HFFc6 (cell line): ENCODE measurements at regions not wholly inside any gene's neighbourhood (a gene's known extent, or its start where the extent isn't known, plus 50 kb on each side); places are given as distances from the start of the nearest gene placed in this dataset.

Source experiments
- DNase-seq: peaks from one replicate; pipeline ENCODE4 v3.0.0-alpha.2; 2018
- H3K27ac Mint-ChIP-seq: 2 replicates; pipeline ENCODE4 v1.8.0; 2020; ENCODE audit warnings: mild to moderate bottlenecking, mixed read lengths
- H3K27me3 Mint-ChIP-seq: 2 replicates; pipeline ENCODE4 v1.8.0; 2021; ENCODE audit warnings: mild to moderate bottlenecking, moderate library complexity, mixed read lengths; ENCODE audit not compliant: insufficient read depth
- H3K36me3 Mint-ChIP-seq: 2 replicates; pipeline ENCODE4 v1.8.0; 2021; ENCODE audit warnings: low read depth, mixed read lengths
- H3K4me1 Mint-ChIP-seq: 2 replicates; pipeline ENCODE4 v1.8.0; 2020; ENCODE audit warnings: low read depth, mixed read lengths
- H3K4me3 Mint-ChIP-seq: 2 replicates; pipeline ENCODE4 v1.8.0; 2020; ENCODE audit warnings: mild to moderate bottlenecking, moderate library complexity, mixed read lengths
- H3K9me3 Mint-ChIP-seq: 2 replicates; pipeline ENCODE4 v1.8.0; 2020; ENCODE audit warnings: mild to moderate bottlenecking, mixed read lengths
- CTCF ChIP-seq: fragments of 200-600 bp; sonication (generic); IDR thresholded peaks from 2 replicates; pipeline ENCODE4 v1.5.0; 2021; ENCODE audit warnings: antibody characterized with exemption, mild to moderate bottlenecking

- no peaks in the 10 kb centered on the region for H3K4me1 Mint-ChIP-seq
- no peak for TF ChIP-seq CTCF
- H3K9me3 Mint-ChIP-seq: peaks cover 21% of the 10 kb centered on the region
- H3K27me3 Mint-ChIP-seq: no peaks in the 10 kb centered on the region
- no peak overlapping the region for H3K27ac Mint-ChIP-seq
- no peak for DNase-seq
- peaks cover 4% of the 10 kb centered on the region; the same call in 1 of the 2 replicates for H3K36me3 Mint-ChIP-seq
- H3K4me3 Mint-ChIP-seq: no peak overlapping the region
These were observed 93.0 kb downstream of the PPP1R3A start for GRCh38 chr7:113825832-113826231.

GRCh38 chr7:113824117-113824823 is 94.5 kb downstream of the PPP1R3A start:
- no peak for DNase-seq
- Mint-ChIP-seq H3K36me3 (peaks cover 4% of the 10 kb centered on the region; the same call in 1 of the 2 replicates), H3K4me3 (no peak overlapping the region), H3K27ac (no peak overlapping the region), H3K4me1 (no peaks in the 10 kb centered on the region), H3K27me3 (no peaks in the 10 kb centered on the region), H3K9me3 (peaks cover 23% of the 10 kb centered on the region)
- no peak for TF ChIP-seq CTCF

- no peak overlapping the region for H3K4me3 Mint-ChIP-seq
- DNase-seq: no peak
- H3K36me3 Mint-ChIP-seq: no peaks in the 10 kb centered on the region
- H3K4me1 Mint-ChIP-seq: no peaks in the 10 kb centered on the region
- no peak overlapping the region for H3K27ac Mint-ChIP-seq
- no peaks in the 10 kb centered on the region for H3K27me3 Mint-ChIP-seq
- peaks cover 32% of the 10 kb centered on the region for H3K9me3 Mint-ChIP-seq
- TF ChIP-seq CTCF: no peak
These were observed 99.3 kb downstream of the PPP1R3A start for GRCh38 chr7:113819474-113819873.

GRCh38 chr7:113816639-113817038 is 102.2 kb downstream of the PPP1R3A start:
- peaks cover 22% of the 10 kb centered on the region for H3K9me3 Mint-ChIP-seq
- H3K27me3 Mint-ChIP-seq: no peaks in the 10 kb centered on the region
- TF ChIP-seq CTCF: no peak
- H3K36me3 Mint-ChIP-seq: no peaks in the 10 kb centered on the region
- H3K27ac Mint-ChIP-seq: no peak overlapping the region
- no peaks in the 10 kb centered on the region for H3K4me1 Mint-ChIP-seq
- H3K4me3 Mint-ChIP-seq: no peak overlapping the region
- DNase-seq: no peak

- H3K27ac Mint-ChIP-seq: no peak overlapping the region
- no peak overlapping the region for H3K4me3 Mint-ChIP-seq
- peaks cover 16% of the 10 kb centered on the region for H3K9me3 Mint-ChIP-seq
- no peaks in the 10 kb centered on the region for H3K27me3 Mint-ChIP-seq
- TF ChIP-seq CTCF: no peak
- H3K36me3 Mint-ChIP-seq: no peaks in the 10 kb centered on the region
- DNase-seq: no peak
- H3K4me1 Mint-ChIP-seq: no peaks in the 10 kb centered on the region
These were observed 105.3 kb downstream of the PPP1R3A start for GRCh38 chr7:113813471-113813870.
